Suprapubic skin (tissue), 3 donors: ENCODE measurements at regions not wholly inside any gene's neighbourhood (a gene's known extent, or its start where the extent isn't known, plus 50 kb on each side); places are given as distances from the start of the nearest gene placed in this dataset.

ENCODE experiments used
- POLR2A ChIP-seq, 2 donors: fragments of 450-650 bp; IDR thresholded peaks; one replicate each; pipeline ENCODE4 v1.6.1; 2017; ENCODE audit warnings: antibody characterized with exemption in 2 of 2, mild to moderate bottlenecking in 2 of 2, moderate library complexity in 2 of 2
- TF ChIP-seq, protein P1 (sequence below), 2 donors: fragments of 200-600 bp in 1 of 2; fragments of 450-650 bp in 1 of 2; sonication (generic) in 1 of 2; IDR thresholded peaks; one replicate each; pipeline ENCODE4 v1.5.1; 2016 to 2019; ENCODE audit warnings: antibody characterized with exemption in 2 of 2, mild to moderate bottlenecking in 1 of 2, moderate library complexity in 1 of 2

DNA sequence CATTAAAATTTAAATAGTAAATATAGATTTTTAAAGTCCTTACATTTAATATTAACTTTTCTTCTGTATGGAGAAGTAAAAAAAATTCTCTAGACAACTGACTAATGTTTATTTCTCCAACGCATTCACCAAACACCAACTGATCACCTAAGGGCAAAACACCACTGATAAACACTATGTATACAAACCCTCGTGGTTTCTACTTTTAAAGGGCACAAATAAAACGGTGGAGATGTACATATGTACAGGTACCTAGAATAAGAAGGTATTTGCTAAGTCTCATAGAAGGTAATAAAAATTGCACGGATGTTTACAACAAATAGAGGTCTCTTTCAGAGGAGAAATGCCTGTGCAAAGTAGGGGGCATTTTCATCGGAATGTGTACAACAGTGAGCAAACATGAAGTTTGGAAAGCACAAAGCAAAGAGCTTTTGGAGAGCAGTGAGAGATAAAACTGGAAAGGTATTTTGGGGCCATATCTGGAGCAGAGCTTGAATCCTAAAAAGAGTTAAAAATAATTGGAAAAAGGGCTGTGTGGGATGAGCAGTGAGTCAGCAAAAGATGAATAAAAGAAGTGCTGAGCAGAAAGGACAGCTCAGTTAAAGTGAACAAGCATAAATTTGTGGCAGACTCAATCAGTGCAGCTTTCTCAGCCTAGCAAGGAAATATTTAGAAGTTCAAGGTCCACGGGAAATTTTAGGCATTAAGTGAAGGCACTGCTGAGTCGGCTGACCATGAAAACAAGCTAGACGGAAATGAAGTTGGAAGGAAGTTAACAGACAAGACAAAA is 160.0 kb downstream of the TMEM161B start:
- TF ChIP-seq, protein P1, sequence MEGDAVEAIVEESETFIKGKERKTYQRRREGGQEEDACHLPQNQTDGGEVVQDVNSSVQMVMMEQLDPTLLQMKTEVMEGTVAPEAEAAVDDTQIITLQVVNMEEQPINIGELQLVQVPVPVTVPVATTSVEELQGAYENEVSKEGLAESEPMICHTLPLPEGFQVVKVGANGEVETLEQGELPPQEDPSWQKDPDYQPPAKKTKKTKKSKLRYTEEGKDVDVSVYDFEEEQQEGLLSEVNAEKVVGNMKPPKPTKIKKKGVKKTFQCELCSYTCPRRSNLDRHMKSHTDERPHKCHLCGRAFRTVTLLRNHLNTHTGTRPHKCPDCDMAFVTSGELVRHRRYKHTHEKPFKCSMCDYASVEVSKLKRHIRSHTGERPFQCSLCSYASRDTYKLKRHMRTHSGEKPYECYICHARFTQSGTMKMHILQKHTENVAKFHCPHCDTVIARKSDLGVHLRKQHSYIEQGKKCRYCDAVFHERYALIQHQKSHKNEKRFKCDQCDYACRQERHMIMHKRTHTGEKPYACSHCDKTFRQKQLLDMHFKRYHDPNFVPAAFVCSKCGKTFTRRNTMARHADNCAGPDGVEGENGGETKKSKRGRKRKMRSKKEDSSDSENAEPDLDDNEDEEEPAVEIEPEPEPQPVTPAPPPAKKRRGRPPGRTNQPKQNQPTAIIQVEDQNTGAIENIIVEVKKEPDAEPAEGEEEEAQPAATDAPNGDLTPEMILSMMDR (IDR thresholded peaks at IDR 0.05), result no peak
- no peak for TF ChIP-seq POLR2A (IDR thresholded peaks at IDR 0.05)
